Stimulated activated CD4-positive, alpha-beta T cell treated with anti-CD3 and anti-CD28 coated beads, Interleukin-15, amount 100 ng/mL, for 48 hours (primary cell): ENCODE measurements at regions not wholly inside any gene's neighbourhood (a gene's known extent, or its start where the extent isn't known, plus 50 kb on each side); places are given as distances from the start of the nearest gene placed in this dataset.
"Not testable (repeated sequence)": the region's sequence is repeated elsewhere in the genome, so short reads cannot be mapped to it uniquely, and the experiment has no call there.

Experiments used
- DNase-seq, 2 donors: peaks; one replicate each; pipeline ENCODE4 v3.0.0-alpha.2; 2020; ENCODE audit warnings: low read depth in 2 of 2

- no peak for DNase-seq
Observed at GRCh38 chr14:83905157-83905556, 1624.8 kb upstream of the FLRT2 start.

GRCh38 chr14:83908419-83908818 is 1621.5 kb upstream of the FLRT2 start:
- DNase-seq = no peak

- DNase-seq = no peak
Observed at GRCh38 chr14:83909507-83909906, 1620.4 kb upstream of the FLRT2 start.

GRCh38 chr14:83912032-83912642 is 1617.8 kb upstream of the FLRT2 start:
- no peak for DNase-seq

- DNase-seq = no peak
Observed at GRCh38 chr14:83913476-83913875, 1616.5 kb upstream of the FLRT2 start.

- no peak for DNase-seq
Observed at GRCh38 chr14:83918546-83918945, 1611.4 kb upstream of the FLRT2 start.

- not testable (repeated sequence) for DNase-seq
Observed at GRCh38 chr14:83919675-83920074, 1610.3 kb upstream of the FLRT2 start.

GRCh38 chr14:83923842-83924241 is 1606.1 kb upstream of the FLRT2 start:
- DNase-seq = no peak

- no peak for DNase-seq
Observed at GRCh38 chr14:83924259-83924658, 1605.7 kb upstream of the FLRT2 start.

- DNase-seq = no peak
Observed at GRCh38 chr14:83940253-83940652, 1589.7 kb upstream of the FLRT2 start.

GRCh38 chr14:83958359-83958758 is 1571.6 kb upstream of the FLRT2 start:
- DNase-seq = no peak

GRCh38 chr14:83960832-83961512 is 1569.0 kb upstream of the FLRT2 start:
- DNase-seq = no peak

GRCh38 chr14:83969998-83970397 is 1559.9 kb upstream of the FLRT2 start:
- DNase-seq = no peak

- DNase-seq = no peak
Observed at GRCh38 chr14:83972631-83973030, 1557.3 kb upstream of the FLRT2 start.

- DNase-seq = no peak
Observed at GRCh38 chr14:83974647-83975163, 1555.2 kb upstream of the FLRT2 start.

- DNase-seq = no peak
Observed at GRCh38 chr14:83975435-83975834, 1554.5 kb upstream of the FLRT2 start.

- DNase-seq = no peak
Observed at GRCh38 chr14:83975841-83976770, 1553.8 kb upstream of the FLRT2 start.

- DNase-seq = no peak
Observed at GRCh38 chr14:83977583-83977982, 1552.4 kb upstream of the FLRT2 start.

GRCh38 chr14:83981676-83982258 is 1548.2 kb upstream of the FLRT2 start:
- not testable (repeated sequence) for DNase-seq

- no peak for DNase-seq
Observed at GRCh38 chr14:83988275-83988674, 1541.7 kb upstream of the FLRT2 start.

GRCh38 chr14:83991666-83992065 is 1538.3 kb upstream of the FLRT2 start:
- DNase-seq = no peak

- no peak for DNase-seq
Observed at GRCh38 chr14:83992857-83993256, 1537.1 kb upstream of the FLRT2 start.
